COLO829 (cell line): ENCODE measurements at regions not wholly inside any gene's neighbourhood (a gene's known extent, or its start where the extent isn't known, plus 50 kb on each side); places are given as distances from the start of the nearest gene placed in this dataset.

Experiments
- DNase-seq: peaks from one replicate; pipeline ENCODE4 v3.0.0; 2012; ENCODE audit warnings: low spot score

- no peak for DNase-seq
These were observed 371.9 kb upstream of the ID4 start for GRCh38 chr6:19465256-19465655.

- no peak for DNase-seq
These were observed 371.4 kb upstream of the ID4 start for GRCh38 chr6:19465760-19466159.

GRCh38 chr6:19470333-19470732, 366.8 kb upstream of the ID4 start:
- no peak for DNase-seq

- no peak for DNase-seq
These were observed 365.0 kb upstream of the ID4 start for GRCh38 chr6:19472153-19472552.

- DNase-seq, result no peak
These were observed 364.3 kb upstream of the ID4 start for GRCh38 chr6:19472850-19473249.

GRCh38 chr6:19477563-19477962, 359.6 kb upstream of the ID4 start:
- no peak for DNase-seq

- DNase-seq, result no peak
These were observed 358.9 kb upstream of the ID4 start for GRCh38 chr6:19478273-19478672.

GRCh38 chr6:19478992-19479391, 358.2 kb upstream of the ID4 start:
- peak; percentile 73 for DNase-seq

- no peak for DNase-seq
These were observed 357.6 kb upstream of the ID4 start for GRCh38 chr6:19479551-19479950.

GRCh38 chr6:19492636-19493405, 344.3 kb upstream of the ID4 start:
- no peak for DNase-seq

- peak; percentile 78 for DNase-seq
These were observed 335.4 kb upstream of the ID4 start for GRCh38 chr6:19501737-19502245.

GRCh38 chr6:19502301-19502700, 334.9 kb upstream of the ID4 start:
- peak; percentile 89 for DNase-seq

- no peak for DNase-seq
These were observed 321.2 kb upstream of the ID4 start for GRCh38 chr6:19515939-19516338.

GRCh38 chr6:19519941-19520340, 317.2 kb upstream of the ID4 start:
- DNase-seq, result no peak

GRCh38 chr6:19524366-19525186, 312.6 kb upstream of the ID4 start:
- no peak for DNase-seq

- no peak for DNase-seq
These were observed 311.5 kb upstream of the ID4 start for GRCh38 chr6:19525673-19526072.

GRCh38 chr6:19530188-19530587, 307.0 kb upstream of the ID4 start:
- no peak for DNase-seq

GRCh38 chr6:19535351-19535750, 301.8 kb upstream of the ID4 start:
- DNase-seq, result peak; percentile 82

GRCh38 chr6:19536838-19537237, 300.3 kb upstream of the ID4 start:
- DNase-seq, result no peak

- no peak for DNase-seq
These were observed 299.1 kb upstream of the ID4 start for GRCh38 chr6:19538096-19538495.

GRCh38 chr6:19547507-19547906, 289.7 kb upstream of the ID4 start:
- DNase-seq, result no peak

- DNase-seq, result no peak
These were observed 288.1 kb upstream of the ID4 start for GRCh38 chr6:19549109-19549508.

- no peak for DNase-seq
These were observed 286.8 kb upstream of the ID4 start for GRCh38 chr6:19550380-19550779.
